GM21526 (cell line): ENCODE measurements at regions not wholly inside any gene's neighbourhood (a gene's known extent, or its start where the extent isn't known, plus 50 kb on each side); places are given as distances from the start of the nearest gene placed in this dataset.

Source experiments
- ATAC-seq: cut with Tn5 transposase; IDR thresholded peaks from one replicate; pipeline ENCODE4 v1.9.1; 2021; ENCODE audit warnings: moderate library complexity; ENCODE audit not compliant: unreplicated experiment, low FRiP score

DNA sequence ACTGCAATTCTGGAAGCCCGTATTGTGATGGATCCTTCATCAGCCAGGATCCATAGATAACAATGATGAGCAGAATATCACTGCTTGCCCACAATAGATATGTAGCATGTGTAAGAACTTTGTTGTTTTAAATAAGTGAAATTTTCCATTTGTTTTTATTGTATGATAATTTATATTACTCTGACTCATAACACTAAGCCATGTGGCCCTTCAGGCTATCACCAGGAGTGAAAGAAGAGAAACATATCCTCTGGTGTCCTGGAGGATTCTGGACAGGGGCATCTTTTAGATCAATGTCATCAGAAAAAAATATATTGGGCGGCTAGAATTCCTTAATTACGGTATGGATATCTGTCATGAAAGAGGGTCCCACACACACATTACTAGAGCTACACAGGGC is 167.5 kb downstream of the SLC6A15 start:
- ATAC-seq, result no peak

DNA sequence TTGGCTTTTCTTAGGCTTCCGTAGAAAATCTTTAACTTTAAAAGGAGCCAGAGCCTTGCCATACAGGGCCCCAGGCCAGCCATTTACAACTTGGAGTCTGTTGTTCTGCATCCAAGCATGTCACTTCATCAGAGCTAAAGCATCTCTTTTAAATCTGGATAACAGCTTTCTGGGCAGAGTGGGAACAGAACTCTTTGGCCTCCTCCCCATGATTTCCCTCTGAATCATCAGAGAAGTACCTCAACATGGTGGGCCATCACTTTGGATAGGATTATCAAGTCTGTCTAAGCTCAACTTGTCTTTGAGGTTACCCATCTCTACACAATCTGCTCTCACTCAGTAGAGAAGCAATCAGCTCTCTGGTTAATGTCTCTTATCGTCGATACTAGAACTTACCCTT is 170.9 kb downstream of the SLC6A15 start:
- ATAC-seq, result no peak

DNA sequence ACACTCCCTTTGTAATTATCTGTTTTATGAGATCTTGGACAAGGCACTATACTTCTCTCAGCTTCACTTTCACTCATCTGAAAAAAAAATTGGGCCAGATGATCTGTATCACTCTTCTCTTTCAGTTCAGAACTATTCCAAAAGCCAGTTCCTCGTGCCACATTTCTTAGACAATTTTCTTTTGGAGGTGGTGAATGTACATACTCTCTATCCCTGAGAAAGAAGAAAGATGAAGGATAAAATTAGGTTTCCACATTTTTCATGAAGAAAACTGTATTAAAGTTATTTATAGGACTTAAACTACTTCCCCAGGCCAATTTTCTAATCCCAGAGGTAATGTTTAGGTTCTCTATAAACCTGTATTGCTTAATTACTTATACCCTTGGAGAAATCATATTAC is 171.6 kb downstream of the SLC6A15 start:
- ATAC-seq, result no peak

DNA sequence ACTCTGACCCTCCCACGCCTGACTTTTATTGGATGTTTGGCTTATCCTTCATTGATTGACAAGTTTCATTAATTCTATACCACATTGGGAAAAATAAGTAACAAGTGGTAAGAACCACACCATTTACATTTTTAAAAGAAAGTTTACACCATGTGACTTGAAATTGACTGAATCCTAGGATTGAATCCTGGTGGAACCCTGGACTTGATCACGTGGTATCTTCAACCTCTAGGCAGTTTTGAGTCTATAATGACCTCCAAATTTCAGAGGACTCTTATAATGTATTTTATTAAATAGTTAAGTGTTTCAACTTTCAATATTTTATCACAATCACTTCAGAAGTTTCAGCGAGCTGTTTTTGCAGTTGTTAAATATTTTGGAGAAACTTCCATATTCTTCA is 172.0 kb downstream of the SLC6A15 start:
- ATAC-seq, result no peak

DNA sequence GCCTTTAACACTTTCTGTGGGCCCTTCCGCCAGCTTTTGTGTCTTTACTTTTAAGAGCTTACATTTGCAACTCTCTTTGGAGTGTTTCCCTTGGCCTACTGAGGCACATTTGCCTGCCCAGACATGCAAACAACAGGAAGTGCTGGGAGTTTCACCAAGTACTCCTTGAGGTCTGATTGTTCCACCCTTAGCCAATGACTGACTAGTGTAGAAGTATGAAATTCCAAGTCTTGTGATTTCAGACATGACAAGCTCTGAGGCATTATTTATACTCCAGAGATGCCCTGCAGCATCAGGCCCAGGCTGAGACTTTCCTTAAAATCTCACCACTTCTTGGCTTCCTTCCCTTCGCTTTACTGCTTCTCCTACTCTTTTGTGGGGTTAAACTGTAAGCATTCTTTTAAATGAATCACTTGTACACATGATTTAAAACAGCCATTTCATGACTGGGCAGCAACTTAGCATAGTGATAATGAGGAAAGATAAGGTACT is 174.1 kb downstream of the SLC6A15 start:
- no peak for ATAC-seq

DNA sequence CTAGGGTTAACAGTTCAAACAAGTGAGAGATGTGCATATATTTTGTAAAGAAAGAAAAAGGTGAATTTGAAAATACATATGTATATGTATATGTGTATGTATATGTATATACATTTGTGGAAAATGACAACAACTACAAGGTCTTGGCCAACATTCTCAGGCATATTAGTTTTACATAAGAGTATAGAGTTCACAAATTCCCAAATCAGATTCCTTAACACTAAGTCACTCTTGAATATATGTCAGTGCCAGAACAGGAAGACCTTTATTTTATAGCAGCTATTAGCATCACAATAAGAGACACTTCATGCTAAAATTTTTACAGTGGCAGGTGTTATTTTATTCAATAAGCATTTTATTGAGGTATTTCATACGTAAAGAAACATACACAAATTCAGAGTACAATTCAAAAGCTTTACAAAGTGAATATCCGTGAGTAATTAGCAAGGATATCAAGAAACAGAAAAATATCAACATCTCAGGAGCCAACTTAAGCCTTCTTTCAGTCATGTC is 179.7 kb downstream of the SLC6A15 start:
- ATAC-seq, result no peak

DNA sequence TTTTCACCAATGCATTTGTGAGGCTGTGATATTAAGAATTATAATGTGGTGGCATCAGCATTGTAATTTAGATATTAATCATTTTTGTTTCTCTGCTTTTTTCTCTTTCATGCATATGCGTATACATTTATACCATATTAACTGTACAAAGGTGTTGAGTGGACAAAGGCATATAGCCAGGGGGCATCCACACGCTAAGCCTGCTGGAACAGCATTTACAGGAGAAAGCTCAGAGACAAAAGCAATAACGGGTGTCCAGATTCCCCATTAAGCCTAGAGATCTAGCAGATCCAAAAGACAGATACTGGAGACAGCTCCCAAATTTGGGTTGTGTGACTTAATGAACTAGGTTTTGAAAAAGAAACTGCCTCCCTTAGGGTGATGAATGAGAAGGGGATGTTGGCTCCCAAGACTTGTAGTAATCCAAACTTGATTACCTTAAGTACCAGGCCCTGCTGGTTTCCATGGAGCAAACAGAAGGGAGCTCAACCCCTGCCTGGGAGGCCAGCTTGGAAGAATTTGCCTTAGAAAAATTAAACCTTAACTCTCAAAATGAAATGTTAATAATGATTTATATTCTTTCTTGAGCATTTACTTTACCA is 181.9 kb downstream of the SLC6A15 start:
- ATAC-seq, result no peak

DNA sequence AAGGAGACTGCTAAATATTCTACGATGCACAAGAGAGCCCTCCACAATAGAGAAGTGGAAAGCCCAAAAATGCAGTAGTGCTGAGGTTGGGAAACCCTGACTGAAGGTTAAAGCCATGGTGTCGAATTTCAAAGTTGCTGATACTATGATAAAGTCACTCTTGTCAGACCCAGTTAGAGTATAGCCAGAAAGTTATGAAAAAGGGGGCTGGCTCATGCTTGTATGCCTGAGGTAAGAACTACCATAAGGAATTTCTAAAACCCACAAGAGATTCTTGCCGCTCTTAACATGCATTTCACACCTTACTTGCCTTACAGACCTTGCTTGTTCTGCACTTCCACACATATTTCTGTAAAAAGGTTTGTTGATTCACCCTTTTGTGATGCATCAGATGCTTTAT is 184.6 kb downstream of the SLC6A15 start:
- no peak for ATAC-seq

DNA sequence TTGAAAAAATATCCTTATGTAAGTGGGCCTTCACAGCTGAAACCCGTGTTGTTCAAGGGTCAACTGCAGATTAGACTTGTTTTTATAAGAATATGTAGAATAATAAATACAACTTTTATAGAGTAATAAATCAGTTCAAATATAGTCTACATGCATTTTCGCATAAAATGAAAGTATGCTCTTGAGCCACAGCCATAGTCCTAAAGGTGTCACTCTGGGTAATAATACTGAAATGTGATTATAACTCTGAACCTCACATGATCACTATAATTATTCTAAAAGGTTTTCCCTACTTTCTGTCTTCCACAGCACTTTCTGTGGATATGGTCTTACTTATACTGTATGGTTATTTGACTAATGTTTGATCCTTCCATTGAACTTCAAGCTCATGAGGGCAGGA is 185.8 kb downstream of the SLC6A15 start:
- ATAC-seq, result no peak

DNA sequence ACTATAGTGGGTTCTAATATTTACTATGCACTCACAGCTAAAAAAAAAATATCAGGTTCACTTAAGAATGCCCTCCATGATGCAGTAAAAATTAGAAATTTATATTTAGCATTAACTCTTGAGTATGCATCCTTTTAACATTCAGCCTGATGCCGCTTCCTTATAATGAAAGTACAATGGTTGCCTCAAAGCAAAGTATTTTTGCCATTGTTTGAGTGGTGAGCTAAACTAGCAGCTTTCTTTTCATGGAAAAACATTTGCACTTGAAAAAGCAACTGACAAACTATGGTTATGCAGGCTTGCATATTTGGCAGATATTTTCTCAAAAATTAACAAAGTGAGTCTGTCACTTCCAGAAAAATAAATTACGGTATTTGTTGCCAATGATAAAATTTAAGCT is 188.6 kb downstream of the SLC6A15 start:
- no peak for ATAC-seq

DNA sequence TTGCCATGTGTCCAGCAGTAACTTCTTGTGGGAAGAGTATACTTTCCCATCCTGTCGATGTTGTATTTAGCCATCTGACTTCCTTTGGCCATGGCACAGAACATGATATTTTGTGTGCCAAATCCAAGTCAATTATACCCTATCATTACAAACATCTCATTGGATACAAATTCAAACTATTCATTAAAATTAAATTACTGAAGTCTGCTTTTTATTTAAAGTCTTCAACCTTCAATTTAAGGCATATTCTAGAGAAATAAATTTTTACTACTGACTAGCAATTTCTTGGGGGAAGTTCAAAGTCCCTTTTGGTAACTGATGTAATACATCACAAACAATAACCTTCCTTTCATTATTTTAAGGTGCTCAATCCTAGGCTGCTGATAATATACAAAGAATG is 192.6 kb downstream of the SLC6A15 start:
- ATAC-seq, result no peak

DNA sequence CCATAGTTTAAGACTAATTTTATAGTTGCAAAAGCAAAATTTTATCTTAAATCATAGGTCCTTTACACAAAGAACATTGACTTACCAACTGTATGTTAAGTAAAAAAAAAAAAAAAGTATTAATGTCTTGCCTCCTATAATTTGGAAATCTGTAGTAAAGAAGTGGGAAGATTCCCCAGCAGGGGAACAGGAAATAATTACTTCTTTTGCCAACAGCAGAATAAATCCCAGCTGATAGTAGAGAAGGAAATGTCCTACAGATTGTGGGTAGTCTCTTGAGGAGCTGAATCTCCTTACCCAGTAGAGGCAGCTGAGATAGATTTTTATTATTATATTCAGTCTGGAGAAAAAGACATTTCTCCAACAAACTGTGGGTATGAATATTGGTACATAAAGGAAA is 193.7 kb downstream of the SLC6A15 start:
- no peak for ATAC-seq

DNA sequence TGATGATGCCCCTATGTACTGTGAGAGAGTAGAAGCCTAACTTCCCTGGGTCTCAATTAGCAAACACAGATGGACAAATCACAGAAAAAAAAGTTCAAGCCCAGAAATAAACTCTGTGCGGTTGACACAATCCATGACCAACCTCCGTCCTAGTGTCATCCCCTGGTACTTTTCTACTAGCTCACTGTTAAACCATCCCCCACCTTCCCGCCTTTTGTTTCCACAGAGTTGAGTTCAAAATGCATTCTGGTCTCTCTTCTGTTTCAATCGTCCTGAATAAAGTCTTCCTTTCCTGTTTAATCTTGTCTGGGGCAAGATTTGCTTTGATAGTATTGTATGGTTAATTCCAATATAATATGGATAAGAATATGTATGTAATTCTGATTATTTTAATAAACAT is 199.9 kb downstream of the SLC6A15 start:
- no peak for ATAC-seq

DNA sequence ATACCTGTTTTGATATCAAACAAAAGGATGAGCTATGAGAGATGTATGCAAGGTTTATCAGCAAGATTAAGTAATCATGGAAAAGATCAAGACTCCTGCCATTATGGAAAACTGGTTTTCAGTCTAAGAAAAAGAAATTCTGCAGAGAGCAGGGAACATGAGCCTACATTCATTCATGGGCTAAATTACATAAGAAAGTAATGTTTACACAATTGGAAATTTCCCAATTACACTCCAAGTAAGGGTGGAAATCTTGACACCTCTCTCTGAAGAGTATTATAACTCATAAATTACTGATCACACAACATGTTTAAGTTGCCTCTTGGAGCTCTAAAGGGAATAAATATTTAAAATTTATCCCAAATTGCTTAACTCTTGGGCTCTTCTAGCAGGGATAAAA is 206.2 kb downstream of the SLC6A15 start:
- no peak for ATAC-seq

DNA sequence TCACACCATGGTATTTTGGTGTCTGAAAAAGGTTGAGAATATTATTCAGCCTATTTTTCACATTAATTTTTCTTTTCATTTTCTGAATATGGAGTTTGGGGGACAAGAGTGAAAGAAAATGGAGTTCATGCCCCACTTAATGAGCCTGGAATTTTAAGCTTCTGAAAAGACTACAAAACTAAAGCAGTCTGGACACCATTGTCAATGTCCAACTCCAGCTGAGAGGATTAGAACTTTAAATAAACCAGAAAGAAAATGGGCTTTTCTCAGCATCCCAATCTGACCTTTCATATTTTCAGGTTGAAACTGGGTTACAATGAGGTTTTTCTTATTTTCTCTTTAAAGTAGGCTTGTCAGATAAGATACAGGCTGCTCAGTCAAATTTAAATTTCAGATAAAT is 207.7 kb downstream of the SLC6A15 start:
- no peak for ATAC-seq

DNA sequence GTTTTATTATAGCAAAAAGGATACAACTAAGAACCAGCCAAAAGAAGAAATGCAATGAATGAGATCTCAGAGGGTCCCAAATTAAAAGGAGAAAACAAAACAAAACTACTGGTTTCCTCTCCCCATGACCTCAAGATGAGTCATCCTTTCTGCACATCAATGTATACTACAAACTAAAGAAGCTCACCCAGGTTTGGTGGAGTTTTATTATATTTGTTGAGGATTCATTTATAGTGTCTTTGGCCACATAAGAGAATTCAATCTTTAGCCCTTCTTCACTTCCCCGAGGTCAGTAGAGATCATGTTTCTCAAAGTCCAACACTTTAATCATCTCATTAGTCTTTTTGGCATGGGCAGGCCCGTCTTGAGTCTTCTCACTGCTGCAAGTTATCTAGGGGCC is 210.6 kb downstream of the SLC6A15 start:
- no peak for ATAC-seq

DNA sequence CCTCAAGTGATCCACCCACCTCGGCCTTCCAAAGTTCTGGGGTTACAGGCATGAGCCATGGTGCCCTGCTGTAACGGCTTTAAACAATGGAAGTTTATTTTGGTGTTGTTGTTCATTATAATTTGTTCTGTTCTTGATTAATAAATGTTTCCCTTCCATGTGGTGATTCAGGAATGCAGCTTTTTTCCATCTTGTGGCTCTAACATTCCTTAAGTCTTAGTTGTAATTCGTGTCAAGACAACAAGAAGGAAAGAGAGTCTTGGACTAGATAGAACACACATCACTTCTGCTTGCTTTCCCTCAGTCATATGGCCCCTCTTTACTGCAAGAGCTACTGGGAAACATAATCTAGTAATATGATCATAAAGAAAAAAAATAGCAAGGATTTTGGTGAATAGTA is 211.6 kb downstream of the SLC6A15 start:
- ATAC-seq, result no peak

DNA sequence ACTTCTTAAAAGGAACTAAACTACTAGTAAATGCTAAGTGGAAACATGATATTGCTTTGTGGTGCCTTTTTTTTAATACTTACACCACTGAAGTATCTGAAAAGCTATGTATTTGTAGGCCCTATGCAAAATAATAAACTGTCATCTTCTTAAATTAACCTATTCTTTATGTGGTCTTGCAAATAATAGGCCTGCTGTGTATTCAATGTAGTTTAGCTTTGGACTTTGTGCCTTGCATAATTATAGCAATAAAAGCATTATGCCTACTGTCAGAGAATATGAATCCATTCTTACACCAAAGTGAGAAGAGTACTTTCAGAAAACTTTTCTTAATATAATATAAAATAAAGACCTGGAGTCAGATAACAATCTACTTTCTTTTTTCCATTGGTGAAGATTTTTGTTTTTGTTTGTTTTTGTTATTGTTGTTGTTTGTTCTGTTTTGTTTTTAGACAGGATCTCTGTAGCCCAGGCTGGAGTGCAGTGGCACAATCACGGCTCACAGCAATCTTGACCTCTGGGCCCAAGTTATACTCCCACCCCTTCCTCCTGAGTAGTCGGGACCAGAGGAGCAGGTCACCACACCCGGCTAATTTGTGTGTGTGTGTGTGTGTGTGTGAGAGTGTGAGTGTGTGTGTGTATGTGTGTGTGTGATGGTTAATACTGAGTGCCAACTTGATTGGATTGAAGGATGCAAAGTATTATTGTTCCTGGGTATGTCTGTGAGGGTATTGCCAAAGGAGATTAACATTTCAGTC is 213.8 kb downstream of the SLC6A15 start:
- ATAC-seq, result no peak

DNA sequence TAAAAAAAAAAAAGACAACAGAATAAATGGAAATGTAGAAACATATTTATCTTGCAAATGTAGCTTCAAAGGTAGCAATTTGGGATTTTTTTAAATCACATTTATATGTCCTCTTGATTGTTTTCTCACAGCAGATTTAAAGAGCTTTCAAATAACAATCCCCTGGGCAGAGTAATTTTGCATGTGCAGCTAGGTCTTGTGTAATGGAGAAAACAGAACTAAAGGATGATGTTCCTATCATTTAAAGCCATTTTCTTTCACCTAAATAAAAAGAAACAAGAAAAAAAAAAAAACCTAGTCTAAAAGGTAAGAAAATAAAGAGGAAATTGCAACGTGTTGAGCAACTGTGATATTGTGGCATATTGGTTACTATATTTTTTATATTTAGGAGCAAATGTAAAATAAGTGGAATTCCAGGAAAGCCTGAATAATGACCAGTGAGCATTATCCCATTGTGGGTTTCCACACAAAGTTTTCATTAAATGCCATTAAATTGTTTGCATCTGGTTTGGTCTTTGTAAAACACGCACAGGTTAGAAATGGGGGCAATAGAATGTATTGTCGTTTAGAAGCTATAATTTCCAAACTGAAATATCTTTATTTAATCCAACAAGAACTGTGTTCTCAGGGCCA is 215.6 kb downstream of the SLC6A15 start:
- ATAC-seq, result no peak

DNA sequence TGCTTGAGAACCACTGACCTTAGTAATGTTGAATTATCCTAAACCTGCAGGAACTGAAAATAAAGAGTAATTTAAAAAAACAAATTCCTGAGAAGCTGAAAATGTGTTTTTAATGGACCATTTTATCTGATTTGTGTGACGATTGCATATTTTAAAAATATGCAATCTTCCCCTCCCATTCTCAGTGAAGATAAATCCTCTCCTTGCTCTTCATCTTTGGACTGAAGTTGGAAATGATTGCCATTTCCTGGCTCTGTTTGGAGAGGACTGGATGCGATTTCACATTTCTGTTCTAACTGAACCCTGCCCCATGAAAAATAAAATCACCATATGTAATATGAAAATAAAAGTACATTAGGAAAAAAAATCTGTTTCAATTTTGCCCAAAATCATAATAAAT is 216.3 kb downstream of the SLC6A15 start:
- no peak for ATAC-seq

DNA sequence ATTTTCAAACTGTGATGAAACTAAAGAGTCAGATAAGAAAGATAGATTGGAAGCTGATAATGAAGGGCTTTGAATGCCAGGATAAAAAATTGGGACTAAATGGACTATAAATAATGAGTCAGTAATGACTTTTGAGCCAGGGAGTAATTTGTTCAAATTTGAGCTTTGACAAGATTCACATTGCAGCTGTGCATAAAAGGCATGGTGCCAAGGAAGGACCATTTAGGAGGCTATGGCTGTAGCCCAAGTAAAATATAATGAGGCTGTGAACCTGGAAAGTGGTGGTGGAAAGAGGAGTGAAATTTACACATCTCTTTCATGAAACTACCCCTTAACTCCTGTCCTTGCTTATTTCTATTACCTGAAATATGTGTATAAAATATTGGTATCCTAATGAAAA is 218.5 kb downstream of the SLC6A15 start:
- no peak for ATAC-seq

DNA sequence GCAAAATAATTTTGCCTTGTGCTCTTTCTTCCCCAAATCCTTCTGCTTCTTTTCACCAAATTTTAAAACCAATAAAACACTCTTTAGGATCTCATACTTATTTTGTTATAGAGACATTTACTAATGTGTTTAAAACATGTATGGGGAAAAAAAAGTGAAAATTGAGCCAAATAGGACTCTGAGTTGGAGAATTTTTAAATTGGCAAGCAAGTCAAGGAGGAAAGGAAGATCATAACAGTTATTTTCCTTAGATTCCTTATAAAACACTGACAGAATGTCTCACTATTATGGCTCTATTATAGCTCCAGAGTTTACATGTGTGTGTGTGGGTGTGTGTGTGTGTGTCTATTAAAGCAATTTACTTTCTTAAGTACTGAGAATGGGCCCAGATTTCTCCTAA is 220.5 kb downstream of the SLC6A15 start:
- no peak for ATAC-seq
